ENCODE measurements at regions not wholly inside any gene's neighbourhood (a gene's known extent, or its start where the extent isn't known, plus 50 kb on each side); places are given as distances from the start of the nearest gene placed in this dataset.

DNA sequence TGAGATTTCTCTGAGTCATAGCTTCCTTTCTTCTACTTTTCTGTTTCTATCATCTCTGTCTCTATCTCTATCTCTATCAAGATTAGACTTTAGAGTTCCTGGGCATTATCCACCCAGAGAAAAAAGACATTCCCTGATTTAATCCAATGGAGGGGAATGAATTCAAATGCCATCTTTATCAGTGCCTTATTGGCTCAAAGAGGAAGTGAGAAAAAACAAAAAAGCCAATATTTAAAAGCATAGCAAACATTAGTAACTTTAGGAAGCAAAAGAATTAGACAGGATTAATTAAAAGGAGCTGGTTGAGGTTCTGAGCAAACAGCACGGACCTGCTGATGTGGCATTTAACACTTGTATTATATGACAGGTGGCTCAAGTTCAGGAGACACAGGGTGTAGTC is 736.5 kb downstream of the REEP3 start:
- no peak overlapping the region for H3K4me3 ChIP-seq (ENCODE audit: low read depth, low read length)
- TF ChIP-seq CTCF (IDR thresholded peaks at IDR 0.05; ENCODE audit: borderline replicate concordance, insufficient read depth, low read depth, low read length), result no peak

DNA sequence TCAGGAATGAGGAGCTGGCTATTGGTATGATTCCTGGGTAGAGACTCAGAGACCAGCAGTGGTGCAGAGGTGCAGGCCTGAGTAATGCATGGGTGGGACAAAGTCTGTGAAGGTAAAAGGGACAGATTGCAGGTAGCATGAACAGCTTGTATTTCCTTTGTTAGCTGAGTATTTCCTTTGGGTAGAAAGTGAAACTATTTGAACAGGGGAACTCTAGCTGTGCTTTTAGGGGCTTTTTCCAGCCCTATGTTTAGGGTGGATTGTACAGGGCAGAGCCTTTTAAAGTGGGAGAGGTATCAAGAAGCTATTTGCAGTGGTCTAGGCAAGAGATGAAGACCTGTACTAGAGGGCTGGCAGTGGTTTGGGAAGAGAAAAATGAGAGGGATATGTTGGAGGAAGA is 739.9 kb downstream of the REEP3 start:
- TF ChIP-seq CTCF (IDR thresholded peaks at IDR 0.05; ENCODE audit: borderline replicate concordance, insufficient read depth, low read depth, low read length), result no peak
- no peak overlapping the region for H3K4me3 ChIP-seq (ENCODE audit: low read depth, low read length)

DNA sequence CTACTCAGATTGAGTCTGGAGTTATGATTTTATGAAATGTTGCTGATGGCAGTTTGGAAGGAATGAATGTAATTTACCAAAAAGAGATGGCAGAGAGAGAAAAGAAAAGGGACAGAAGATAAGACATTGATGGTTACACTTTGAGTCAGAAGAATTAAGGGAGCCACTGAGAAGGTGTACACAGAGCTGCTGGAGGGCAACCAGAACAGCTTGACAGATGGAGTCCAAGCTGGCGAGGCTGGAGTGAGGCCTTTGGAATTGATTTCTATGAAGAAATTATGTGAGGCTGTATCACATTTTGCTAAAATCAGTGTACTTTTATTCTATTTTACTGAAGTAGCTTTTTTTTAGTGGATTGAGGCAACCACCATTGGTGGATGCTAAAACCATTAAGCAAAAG is 740.5 kb downstream of the REEP3 start:
- TF ChIP-seq CTCF (IDR thresholded peaks at IDR 0.05; ENCODE audit: borderline replicate concordance, insufficient read depth, low read depth, low read length), result no peak
- no peak overlapping the region for H3K4me3 ChIP-seq (ENCODE audit: low read depth, low read length)

- no peak for TF ChIP-seq CTCF (IDR thresholded peaks at IDR 0.05; ENCODE audit: borderline replicate concordance, insufficient read depth, low read depth, low read length)
- no peak overlapping the region for H3K4me3 ChIP-seq (ENCODE audit: low read depth, low read length)
These were observed 744.8 kb downstream of the REEP3 start for GRCh38 chr10:64265961-64266360.

DNA sequence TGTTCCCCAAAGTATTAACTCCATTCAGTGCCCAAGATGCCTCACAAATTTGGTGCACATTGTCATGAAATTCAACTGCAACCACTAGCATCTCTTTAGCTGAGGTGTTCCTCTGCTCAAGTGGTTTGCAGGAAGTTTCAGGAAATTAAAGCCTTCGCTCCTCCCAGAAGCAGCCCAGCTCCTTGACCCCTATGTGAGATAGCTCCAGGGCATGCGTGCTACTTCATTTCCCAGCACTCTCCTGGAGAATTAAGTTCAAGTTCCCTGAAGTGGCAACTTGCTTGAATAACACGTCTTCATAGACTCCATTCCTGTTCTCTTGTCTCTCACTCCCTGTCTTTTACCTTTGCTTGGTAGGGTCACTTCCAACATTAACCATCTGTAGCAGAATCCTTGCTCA is 750.3 kb downstream of the REEP3 start:
- TF ChIP-seq CTCF (IDR thresholded peaks at IDR 0.05; ENCODE audit: borderline replicate concordance, insufficient read depth, low read depth, low read length), result no peak
- H3K4me3 ChIP-seq (ENCODE audit: low read depth, low read length), result no peak overlapping the region

DNA sequence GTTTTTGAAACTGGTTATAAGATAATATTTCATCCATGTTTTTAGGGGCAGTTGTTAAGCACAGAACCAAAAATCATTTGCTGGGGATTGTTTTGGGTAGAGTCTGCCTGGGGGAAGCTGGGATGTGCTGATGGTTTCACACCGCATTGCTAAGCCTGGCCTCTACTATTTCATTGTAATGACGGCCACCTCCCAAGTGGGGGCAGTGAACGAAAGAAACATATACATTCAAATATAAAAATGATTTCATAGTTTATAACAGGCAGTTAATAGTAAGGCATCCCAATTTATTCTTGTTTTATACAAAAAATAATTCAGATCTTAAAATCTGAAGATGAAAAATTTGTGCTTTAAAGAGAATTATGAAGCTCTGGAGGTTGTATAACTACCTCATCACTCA is 750.8 kb downstream of the REEP3 start:
- H3K4me3 ChIP-seq (ENCODE audit: low read depth, low read length), result no peak overlapping the region
- peak; percentile 14; the same call in 1 of the 2 replicates for TF ChIP-seq CTCF (IDR thresholded peaks at IDR 0.05; ENCODE audit: borderline replicate concordance, insufficient read depth, low read depth, low read length)

DNA sequence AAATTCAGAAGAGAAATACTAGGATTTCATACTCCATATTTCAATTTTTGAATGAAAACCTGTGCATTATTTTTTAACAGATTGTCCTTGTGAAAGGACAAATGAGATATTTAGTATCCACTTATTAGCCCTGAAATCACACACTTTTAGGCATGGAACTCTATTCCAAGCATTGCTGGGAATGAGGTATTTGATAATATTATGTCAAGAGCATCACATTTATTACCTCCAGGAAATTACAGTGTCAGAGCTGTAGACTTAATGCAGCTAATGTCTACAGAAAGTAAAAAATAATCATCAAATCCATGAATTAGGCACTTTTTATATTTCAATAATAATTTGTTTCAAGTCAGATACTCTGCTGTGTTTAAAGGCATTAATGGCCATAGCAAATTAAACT is 753.8 kb downstream of the REEP3 start:
- H3K4me3 ChIP-seq (ENCODE audit: low read depth, low read length), result no peak overlapping the region
- TF ChIP-seq CTCF (IDR thresholded peaks at IDR 0.05; ENCODE audit: borderline replicate concordance, insufficient read depth, low read depth, low read length), result no peak

Data from GM12875 (cell line).